Natural killer cell treated with Interleukin-12 subunit alpha and Interleukin-12 subunit beta and Interleukin-15 and Interleukin-18, amount 100 ng/mL, for 72 hours (primary cell): ENCODE measurements at regions not wholly inside any gene's neighbourhood (a gene's known extent, or its start where the extent isn't known, plus 50 kb on each side); places are given as distances from the start of the nearest gene placed in this dataset.
"Not testable (repeated sequence)": the region's sequence is repeated elsewhere in the genome, so short reads cannot be mapped to it uniquely, and the experiment has no call there.

ENCODE experiments used
- ATAC-seq, 2 donors: fragments of 150-1000 bp; cut with Tn5 transposase in 1 of 2; sonication (Bioruptor Pico), chemical (Tn5 transposase) in 1 of 2; 2 replicates each; pipeline ENCODE4 v1.10.0; 2021
- DNase-seq: peaks from one replicate; pipeline ENCODE4 v3.0.0; 2022; ENCODE audit warnings: low spot score
- H3K27ac Mint-ChIP-seq, 2 donors: 1 replicate in 1 of 2; 2 replicates in 1 of 2; pipeline ENCODE4 v1.8.0; 2022; ENCODE audit warnings: mixed read lengths in 2 of 2, mild to moderate bottlenecking in 1 of 2, moderate library complexity in 1 of 2
- H3K27me3 Mint-ChIP-seq, 2 donors: 1 replicate in 1 of 2; 2 replicates in 1 of 2; pipeline ENCODE4 v1.8.0; 2022; ENCODE audit warnings: mixed read lengths in 2 of 2
- H3K36me3 Mint-ChIP-seq: one replicate; pipeline ENCODE4 v1.8.0; 2022; ENCODE audit warnings: mixed read lengths
- H3K4me1 Mint-ChIP-seq, 2 donors: 1 replicate in 1 of 2; 2 replicates in 1 of 2; pipeline ENCODE4 v1.8.0; 2022; ENCODE audit warnings: low read depth in 2 of 2, mixed read lengths in 2 of 2, mild to moderate bottlenecking in 1 of 2
- H3K4me3 Mint-ChIP-seq: one replicate; pipeline ENCODE4 v1.8.0; 2022; ENCODE audit warnings: mixed read lengths
- H3K9me3 Mint-ChIP-seq: 2 replicates; pipeline ENCODE4 v1.8.0; 2022; ENCODE audit warnings: mixed read lengths

DNA sequence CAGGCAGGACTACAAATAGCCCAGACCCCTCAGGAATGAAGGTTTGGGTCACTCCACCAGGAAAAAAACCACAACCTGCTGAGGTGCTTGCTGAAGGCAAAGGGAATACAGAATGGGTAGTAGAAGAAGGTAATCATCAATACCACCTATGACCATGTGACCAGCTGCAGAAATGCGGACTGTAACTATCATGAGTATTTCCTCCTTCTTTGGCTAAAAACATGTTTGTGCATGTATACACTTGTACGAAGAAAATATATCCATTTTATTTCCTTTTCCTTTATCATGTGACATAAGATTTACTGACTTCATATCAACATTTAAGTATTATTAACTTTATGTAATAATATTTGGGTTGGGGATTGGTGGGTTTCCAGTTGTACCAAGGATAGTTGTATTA lies 58.3 kb upstream of the TINAGL1 start:
- H3K4me1 Mint-ChIP-seq, H3K4me3 Mint-ChIP-seq, H3K9me3 Mint-ChIP-seq, H3K27ac Mint-ChIP-seq, H3K36me3 Mint-ChIP-seq, DNase-seq, ATAC-seq: not testable (repeated sequence)
- peaks cover 11 to 17% of the 10 kb centered on the region in 2 donors for H3K27me3 Mint-ChIP-seq

DNA sequence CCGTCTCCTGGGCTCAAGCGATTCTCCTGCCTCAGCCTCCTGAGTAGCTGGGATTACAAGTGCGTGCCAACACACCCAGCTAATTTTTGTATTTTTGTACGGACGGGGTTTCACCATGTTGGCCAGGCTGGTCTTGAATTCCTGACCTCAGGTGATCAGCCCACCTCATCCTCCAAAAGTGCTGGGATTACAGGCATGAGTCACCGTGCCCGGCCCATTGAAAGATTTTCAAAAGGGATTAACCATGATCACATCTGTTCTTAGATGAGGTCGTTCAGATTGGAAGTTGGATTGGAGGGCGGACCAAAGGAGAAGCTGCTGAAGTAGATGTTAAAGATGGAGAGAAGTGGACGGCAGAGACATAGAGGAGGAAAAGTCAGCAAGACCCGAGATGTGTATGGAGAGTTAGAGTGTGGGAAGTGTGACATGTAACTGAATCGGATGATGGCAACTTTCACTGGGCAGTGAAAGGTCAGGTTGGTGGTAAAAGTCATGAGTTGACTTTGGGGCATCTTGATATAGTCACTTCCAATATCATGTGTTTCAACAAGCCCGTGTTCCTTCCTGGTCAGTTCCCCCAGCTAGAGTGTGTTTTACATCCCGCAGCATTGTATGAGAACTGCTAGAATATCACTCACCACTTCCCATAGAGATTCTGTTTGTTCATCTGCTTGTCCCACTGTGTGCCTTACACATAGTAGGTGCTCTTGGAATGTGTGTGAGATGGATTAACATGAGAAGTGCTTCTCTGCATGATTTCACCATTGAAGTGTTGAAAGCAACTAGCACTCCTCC lies 54.4 kb upstream of the TINAGL1 start:
- Mint-ChIP-seq H3K4me3 (no peak overlapping the region), H3K27me3 (peaks cover 11 to 24% of the 10 kb centered on the region in 2 donors), H3K4me1 (no peaks in the 10 kb centered on the region), H3K36me3 (no peaks in the 10 kb centered on the region), H3K27ac (no peak overlapping the region), H3K9me3 (no peaks in the 10 kb centered on the region)
- no peak for ATAC-seq
- DNase-seq = no peak

DNA sequence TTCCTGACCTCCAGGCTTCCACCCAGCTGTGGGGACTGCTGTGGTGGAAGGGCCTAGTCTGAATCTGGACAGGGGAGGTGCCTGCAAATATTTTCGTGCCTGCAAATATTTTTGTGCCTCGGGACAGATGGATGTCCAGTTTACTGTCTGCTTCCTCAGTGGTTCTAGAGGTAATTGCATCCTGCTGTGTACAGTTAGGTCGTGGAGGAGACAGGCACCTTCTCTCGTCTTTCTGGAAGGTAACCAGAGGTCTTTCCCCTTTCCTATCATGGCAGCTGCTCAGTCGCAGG lies 53.8 kb upstream of the TINAGL1 start:
- H3K27me3 Mint-ChIP-seq = peaks cover 11 to 24% of the 10 kb centered on the region in 2 donors
- no peak overlapping the region for H3K4me3 Mint-ChIP-seq
- no peaks in the 10 kb centered on the region for H3K4me1 Mint-ChIP-seq
- ATAC-seq = no peak
- no peaks in the 10 kb centered on the region for H3K9me3 Mint-ChIP-seq
- DNase-seq = no peak
- no peaks in the 10 kb centered on the region for H3K36me3 Mint-ChIP-seq
- H3K27ac Mint-ChIP-seq = no peak overlapping the region

DNA sequence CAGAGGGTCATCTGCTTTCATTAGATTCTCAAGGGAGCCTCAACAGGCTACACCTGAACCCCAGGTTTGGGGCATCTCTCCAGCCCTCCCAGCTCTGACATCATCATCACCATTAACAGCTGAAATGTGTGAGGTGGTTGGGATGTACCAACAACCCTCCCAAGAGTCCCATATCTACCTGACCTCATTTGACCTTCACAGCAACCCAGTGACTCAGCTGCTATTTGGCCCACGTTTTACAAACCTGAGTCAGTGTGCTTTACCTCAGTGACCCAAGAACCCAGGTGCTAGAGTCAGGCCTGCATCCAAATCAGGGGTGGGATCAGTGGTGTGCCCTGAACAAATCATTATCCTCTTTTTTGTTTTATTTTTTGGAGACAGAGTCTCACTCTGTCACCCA lies 53.3 kb upstream of the TINAGL1 start:
- H3K9me3 Mint-ChIP-seq = no peaks in the 10 kb centered on the region
- H3K27ac Mint-ChIP-seq = no peak overlapping the region
- ATAC-seq (no peak), DNase-seq (no peak)
- no peaks in the 10 kb centered on the region for H3K4me1 Mint-ChIP-seq
- H3K4me3 Mint-ChIP-seq = no peak overlapping the region
- H3K36me3 Mint-ChIP-seq = no peaks in the 10 kb centered on the region
- peaks cover 13 to 24% of the 10 kb centered on the region in 2 donors for H3K27me3 Mint-ChIP-seq

DNA sequence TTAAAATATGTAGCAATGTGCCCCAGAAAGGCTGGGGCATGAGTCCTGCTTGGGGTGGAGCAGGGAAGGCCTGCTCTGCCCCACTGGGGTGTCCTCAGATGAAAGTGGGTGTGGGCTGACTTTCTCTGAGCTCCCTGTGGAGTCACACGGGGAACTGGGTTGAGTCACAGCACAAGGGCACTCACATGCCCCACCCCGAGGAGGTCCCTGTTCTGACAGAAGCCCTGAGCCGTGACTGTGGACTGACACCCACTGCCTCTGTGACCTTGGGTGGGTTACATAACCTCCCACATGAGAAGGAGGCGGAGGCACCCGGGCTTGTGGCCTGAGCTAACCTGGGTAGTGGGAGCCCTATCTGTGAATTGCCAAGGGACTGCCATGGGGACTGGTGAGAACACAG lies 52.5 kb upstream of the TINAGL1 start:
- no peaks in the 10 kb centered on the region for H3K9me3 Mint-ChIP-seq
- H3K4me3 Mint-ChIP-seq = no peak overlapping the region
- H3K27ac Mint-ChIP-seq = no peak overlapping the region
- DNase-seq (no peak), ATAC-seq (no peak)
- H3K36me3 Mint-ChIP-seq = no peaks in the 10 kb centered on the region
- peaks cover 13 to 28% of the 10 kb centered on the region in 2 donors for H3K27me3 Mint-ChIP-seq
- H3K4me1 Mint-ChIP-seq = no peaks in the 10 kb centered on the region

DNA sequence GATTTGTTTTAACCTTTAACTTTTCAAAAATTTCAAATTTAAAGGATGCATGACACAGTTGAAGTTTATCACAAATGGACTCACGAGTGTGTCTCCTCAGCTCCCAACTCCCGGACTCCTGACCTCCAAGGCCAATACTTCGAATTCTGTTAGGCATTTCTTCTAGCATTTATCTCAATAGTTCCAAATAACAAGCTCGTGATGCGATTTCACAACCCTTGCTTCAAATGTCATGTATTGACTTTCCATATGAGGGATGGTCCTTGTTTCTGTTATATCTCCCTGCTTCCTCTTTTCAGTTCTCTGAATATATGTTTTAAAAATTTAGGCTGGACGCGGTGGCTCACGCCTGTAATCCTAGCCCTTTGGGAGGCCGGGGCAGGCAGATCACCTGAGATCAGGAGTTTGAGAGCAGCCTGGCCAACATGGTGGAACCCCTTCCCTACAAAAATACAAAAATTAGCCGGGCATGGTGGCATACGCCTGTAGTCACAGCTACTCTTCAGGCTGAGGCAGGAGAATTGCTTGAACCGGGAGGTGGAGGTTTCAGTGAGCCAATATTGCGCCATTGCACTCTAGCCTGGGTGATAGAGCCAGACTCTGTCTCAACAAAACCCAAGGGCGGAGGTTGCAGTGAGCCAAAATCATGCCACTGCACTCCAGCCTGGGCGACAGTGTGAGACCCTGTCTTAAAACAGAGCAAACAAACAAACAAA lies 52.0 kb upstream of the TINAGL1 start:
- no peak overlapping the region for H3K27ac Mint-ChIP-seq

More for the DNA sequence above, 52.0 kb upstream of the TINAGL1 start:
- no peaks in the 10 kb centered on the region for H3K36me3 Mint-ChIP-seq
- no peaks in the 10 kb centered on the region for H3K4me1 Mint-ChIP-seq
- H3K4me3 Mint-ChIP-seq = no peak overlapping the region
- ATAC-seq (no peak), DNase-seq (no peak)
- peaks cover 11 to 30% of the 10 kb centered on the region in 2 donors for H3K27me3 Mint-ChIP-seq
- H3K9me3 Mint-ChIP-seq = no peaks in the 10 kb centered on the region
